Ammon's horn (tissue), 1 donor: ENCODE measurements at regions not wholly inside any gene's neighbourhood (a gene's known extent, or its start where the extent isn't known, plus 50 kb on each side); places are given as distances from the start of the nearest gene placed in this dataset.
"Not testable (repeated sequence)": the region's sequence is repeated elsewhere in the genome, so short reads cannot be mapped to it uniquely, and the experiment has no call there.

ENCODE experiments used
- DNase-seq: peaks from one replicate; pipeline ENCODE4 v3.0.0-alpha.2; 2016; ENCODE audit warnings: low spot score

- DNase-seq: not testable (repeated sequence)
Observed at GRCh38 chr9:19873188-19873587, 84.4 kb upstream of the SLC24A2 start.

GRCh38 chr9:19870988-19871387, 82.2 kb upstream of the SLC24A2 start:
- no peak for DNase-seq

- DNase-seq: no peak
Observed at GRCh38 chr9:19840953-19841352, 52.1 kb upstream of the SLC24A2 start.
